Keratinocyte (primary cell): ENCODE measurements at regions not wholly inside any gene's neighbourhood (a gene's known extent, or its start where the extent isn't known, plus 50 kb on each side); places are given as distances from the start of the nearest gene placed in this dataset.

Experiments used
- DNase-seq: peaks from one replicate; pipeline ENCODE4 v3.0.0-alpha.2; 2011; ENCODE audit warnings: low read depth, missing footprints, low spot score
- FAIRE-seq: peaks from 2 replicates; lab custom pipeline; 2011; peaks lifted over from hg19 to GRCh38; lab: Jason Lieb, UNC
- H2AFZ ChIP-seq: 2 replicates; pipeline ENCODE4 v1.6.0; 2012; ENCODE audit warnings: low read length, control low read depth, inconsistent platforms; ENCODE audit not compliant: control insufficient read depth
- H3K27ac ChIP-seq: 2 replicates; pipeline ENCODE4 v1.5.1; 2011; ENCODE audit warnings: low read length; ENCODE audit not compliant: control insufficient read depth, insufficient read depth
- H3K27me3 ChIP-seq: 3 replicates; pipeline ENCODE4 v1.6.0; 2011; ENCODE audit warnings: low read length; ENCODE audit not compliant: control insufficient read depth, insufficient read depth; ENCODE audit errors: extremely low read depth
- H3K36me3 ChIP-seq, 2 experiments: 2 replicates in 1 of 2; 3 replicates in 1 of 2; pipeline ENCODE4 v1.5.1; 2011; ENCODE audit warnings: low read length in 2 of 2, mild to moderate bottlenecking in 1 of 2; ENCODE audit not compliant: control insufficient read depth in 2 of 2, insufficient read depth in 2 of 2; ENCODE audit errors: extremely low read depth in 1 of 2
- H3K4me1 ChIP-seq: 3 replicates; pipeline ENCODE4 v1.5.1; 2011; ENCODE audit warnings: low read length; ENCODE audit not compliant: control insufficient read depth, insufficient read depth; ENCODE audit errors: extremely low read depth
- H3K4me2 ChIP-seq: 3 replicates; pipeline ENCODE4 v1.6.0; 2011; ENCODE audit warnings: low read depth, low read length; ENCODE audit not compliant: control insufficient read depth, insufficient read depth; ENCODE audit errors: extremely low read depth
- H3K4me3 ChIP-seq, 3 experiments: fragments of 200-600 bp in 1 of 3; sonication (generic) in 1 of 3; 2 replicates in 2 of 3; 3 replicates in 1 of 3; pipeline ENCODE4 v1.5.1; 2011 to 2016; ENCODE audit warnings: low read length in 3 of 3, mild to moderate bottlenecking in 3 of 3, control low read depth in 2 of 3, inconsistent platforms in 1 of 3, low read depth in 1 of 3, mixed read lengths in 1 of 3, mixed run types in 1 of 3, moderate library complexity in 1 of 3; ENCODE audit not compliant: control insufficient read depth in 2 of 3, insufficient read depth in 2 of 3; ENCODE audit errors: extremely low read depth in 1 of 3
- H3K79me2 ChIP-seq: 2 replicates; pipeline ENCODE4 v1.6.0; 2012; ENCODE audit warnings: low read length; ENCODE audit not compliant: control insufficient read depth, insufficient read depth
- H3K9ac ChIP-seq: 3 replicates; pipeline ENCODE4 v1.6.0; 2011; ENCODE audit warnings: low read length; ENCODE audit not compliant: control insufficient read depth, insufficient read depth; ENCODE audit errors: extremely low read depth
- H3K9me1 ChIP-seq: 3 replicates; pipeline ENCODE4 v1.6.0; 2011; ENCODE audit warnings: low read length; ENCODE audit not compliant: control insufficient read depth, insufficient read depth; ENCODE audit errors: extremely low read depth
- H3K9me3 ChIP-seq: 2 replicates; pipeline ENCODE4 v1.5.1; 2012; ENCODE audit warnings: low read depth, low read length; ENCODE audit not compliant: control insufficient read depth
- H4K20me1 ChIP-seq: 3 replicates; pipeline ENCODE4 v1.6.0; 2011; ENCODE audit warnings: low read length; ENCODE audit not compliant: control insufficient read depth, insufficient read depth; ENCODE audit errors: extremely low read depth
- CTCF ChIP-seq, 3 experiments: IDR thresholded peaks in 1 of 3; conservative IDR thresholded peaks in 1 of 3; optimal IDR thresholded peaks in 1 of 3; 2 replicates in 2 of 3; 3 replicates in 1 of 3; pipeline versions ENCODE3 to v1.5.1; 2011; ENCODE audit warnings: low read length in 3 of 3, mild to moderate bottlenecking in 3 of 3, moderate library complexity in 2 of 3, control low read depth in 1 of 3, inconsistent platforms in 1 of 3; ENCODE audit not compliant: insufficient read depth in 2 of 3; ENCODE audit errors: extremely low read depth in 1 of 3
- EZH2 ChIP-seq: IDR thresholded peaks from one replicate; pipeline ENCODE4 v1.6.1; 2012; ENCODE audit warnings: inconsistent platforms, mild to moderate bottlenecking, low read length, moderate library complexity
- dilution Hi-C: fragments of 300-500 bp; cut with MboI; formaldehyde crosslinking; loops from one replicate; pipeline ENCODE4 v1.7.0; 2020; ENCODE audit warnings: low sequenced_read_pairs; ENCODE audit not compliant: extremely low pct_ligation_motif_present

DNA sequence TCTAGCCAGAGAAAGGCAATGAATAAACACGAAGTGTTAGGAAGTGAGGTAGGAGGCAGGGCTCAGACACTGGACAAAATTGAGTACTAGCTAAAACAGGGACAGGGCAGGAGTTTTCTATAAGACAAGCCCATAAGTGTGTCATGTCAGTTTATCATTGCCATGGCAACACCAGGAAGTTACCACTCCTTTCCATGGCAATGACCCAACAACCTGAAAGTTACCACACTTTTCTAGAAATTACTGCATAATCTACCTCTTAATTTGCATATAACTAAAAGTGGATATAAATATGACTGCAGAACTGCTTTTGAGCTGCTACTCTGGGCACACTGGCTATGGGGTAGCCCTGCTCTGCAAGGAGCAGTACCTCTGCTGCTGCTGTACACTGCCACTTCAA is 442.5 kb upstream of the COX7C start:
- H3K27me3 ChIP-seq = no peaks in the 10 kb centered on the region
- FAIRE-seq = no peak
- H3K9me3 ChIP-seq = no peaks in the 10 kb centered on the region
- H4K20me1 ChIP-seq = no peaks in the 10 kb centered on the region
- H3K9me1 ChIP-seq = no peaks in the 10 kb centered on the region
- H3K36me3 ChIP-seq = no peaks in the 10 kb centered on the region
- dilution Hi-C loops = no loop called here
- no peaks in the 10 kb centered on the region for H3K79me2 ChIP-seq
- DNase-seq = no peak
- no peak overlapping the region for H3K4me2 ChIP-seq
- TF ChIP-seq CTCF (optimal IDR thresholded peaks at IDR 0.05 in 1 of 3, IDR thresholded peaks at IDR 0.05 in 1 of 3, conservative IDR thresholded peaks at IDR 0.05 in 1 of 3; ENCODE audit: extremely low read depth in 1 of 3, insufficient read depth in 2 of 3, low read length in 3 of 3) (no peak), EZH2 (no peak)
- no peak overlapping the region for H3K4me3 ChIP-seq
- H2AFZ ChIP-seq = no peak overlapping the region
- H3K27ac ChIP-seq = no peak overlapping the region
- no peaks in the 10 kb centered on the region for H3K4me1 ChIP-seq
- H3K9ac ChIP-seq = no peak overlapping the region

GRCh38 chr5:86199287-86199686 is 418.5 kb upstream of the COX7C start:
- H2AFZ ChIP-seq = no peak overlapping the region
- H3K9me3 ChIP-seq = no peaks in the 10 kb centered on the region
- no peak for FAIRE-seq
- H3K79me2 ChIP-seq = no peaks in the 10 kb centered on the region
- H3K4me3 ChIP-seq = no peak overlapping the region
- no peaks in the 10 kb centered on the region for H3K36me3 ChIP-seq
- H3K27ac ChIP-seq = no peak overlapping the region
- H3K4me2 ChIP-seq = no peak overlapping the region
- H4K20me1 ChIP-seq = no peaks in the 10 kb centered on the region
- dilution Hi-C loops = no loop called here
- H3K4me1 ChIP-seq = no peaks in the 10 kb centered on the region
- no peaks in the 10 kb centered on the region for H3K27me3 ChIP-seq
- no peak overlapping the region for H3K9ac ChIP-seq
- no peak for TF ChIP-seq CTCF (optimal IDR thresholded peaks at IDR 0.05 in 1 of 3, IDR thresholded peaks at IDR 0.05 in 1 of 3, conservative IDR thresholded peaks at IDR 0.05 in 1 of 3; ENCODE audit: extremely low read depth in 1 of 3, insufficient read depth in 2 of 3, low read length in 3 of 3)
- DNase-seq = no peak
- no peaks in the 10 kb centered on the region for H3K9me1 ChIP-seq
